Hepatocyte (in vitro differentiated cells): ENCODE measurements at regions not wholly inside any gene's neighbourhood (a gene's known extent, or its start where the extent isn't known, plus 50 kb on each side); places are given as distances from the start of the nearest gene placed in this dataset.

Experiments
- EZH2 ChIP-seq: fragments of 200-600 bp; sonication (generic); IDR thresholded peaks from 2 replicates; pipeline ENCODE4 v1.6.1; 2016; ENCODE audit warnings: antibody characterized with exemption, mild to moderate bottlenecking, borderline replicate concordance
- TF ChIP-seq, protein P1 (sequence below): fragments of 200-600 bp; sonication (generic); IDR thresholded peaks from 2 replicates; pipeline ENCODE4 v1.5.1; 2016; ENCODE audit warnings: antibody characterized with exemption, mild to moderate bottlenecking; ENCODE audit not compliant: poor library complexity

DNA sequence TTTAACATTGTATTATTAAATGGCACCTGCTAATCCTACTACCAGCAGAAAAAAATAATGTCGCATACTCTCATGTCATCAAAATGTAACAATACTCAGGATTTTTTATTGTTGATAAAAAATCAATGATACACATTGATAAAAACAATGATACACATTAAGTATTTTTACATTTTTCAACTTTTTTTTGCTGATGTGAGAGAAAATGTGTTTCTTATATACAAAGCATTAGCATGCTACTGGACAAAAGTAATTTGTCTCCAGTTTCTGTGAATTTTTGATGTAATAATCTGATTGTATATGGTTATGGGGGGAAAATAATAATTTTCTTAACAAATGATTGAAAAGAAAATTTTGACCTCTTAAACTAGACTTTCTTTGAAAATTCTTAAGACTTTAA lies 1256.6 kb upstream of the CNTN5 start:
- TF ChIP-seq, protein P1, sequence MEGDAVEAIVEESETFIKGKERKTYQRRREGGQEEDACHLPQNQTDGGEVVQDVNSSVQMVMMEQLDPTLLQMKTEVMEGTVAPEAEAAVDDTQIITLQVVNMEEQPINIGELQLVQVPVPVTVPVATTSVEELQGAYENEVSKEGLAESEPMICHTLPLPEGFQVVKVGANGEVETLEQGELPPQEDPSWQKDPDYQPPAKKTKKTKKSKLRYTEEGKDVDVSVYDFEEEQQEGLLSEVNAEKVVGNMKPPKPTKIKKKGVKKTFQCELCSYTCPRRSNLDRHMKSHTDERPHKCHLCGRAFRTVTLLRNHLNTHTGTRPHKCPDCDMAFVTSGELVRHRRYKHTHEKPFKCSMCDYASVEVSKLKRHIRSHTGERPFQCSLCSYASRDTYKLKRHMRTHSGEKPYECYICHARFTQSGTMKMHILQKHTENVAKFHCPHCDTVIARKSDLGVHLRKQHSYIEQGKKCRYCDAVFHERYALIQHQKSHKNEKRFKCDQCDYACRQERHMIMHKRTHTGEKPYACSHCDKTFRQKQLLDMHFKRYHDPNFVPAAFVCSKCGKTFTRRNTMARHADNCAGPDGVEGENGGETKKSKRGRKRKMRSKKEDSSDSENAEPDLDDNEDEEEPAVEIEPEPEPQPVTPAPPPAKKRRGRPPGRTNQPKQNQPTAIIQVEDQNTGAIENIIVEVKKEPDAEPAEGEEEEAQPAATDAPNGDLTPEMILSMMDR = no peak
- no peak for TF ChIP-seq EZH2
